PC-9 (cell line): ENCODE measurements at regions not wholly inside any gene's neighbourhood (a gene's known extent, or its start where the extent isn't known, plus 50 kb on each side); places are given as distances from the start of the nearest gene placed in this dataset.

Source experiments
- CTCF ChIP-seq: fragments of 200-600 bp; sonication (generic); conservative IDR thresholded peaks from 2 replicates; pipeline ENCODE4 v1.6.1; 2017; ENCODE audit warnings: mixed run types, antibody characterized with exemption, mild to moderate bottlenecking, moderate library complexity
- EZH2 ChIP-seq: fragments of 200-600 bp; sonication (generic); IDR thresholded peaks from 2 replicates; pipeline ENCODE4 v1.8.0; 2017; ENCODE audit warnings: antibody characterized with exemption, low read depth

- no peak for TF ChIP-seq EZH2
- no peak for TF ChIP-seq CTCF
Measured at GRCh38 chr6:11409371-11409770, 128.2 kb upstream of the TMEM170B start.
